NCI-H446 treated with DMSO at 0.1 percent for 48 hours (cell line): ENCODE measurements at regions not wholly inside any gene's neighbourhood (a gene's known extent, or its start where the extent isn't known, plus 50 kb on each side); places are given as distances from the start of the nearest gene placed in this dataset.
"Not testable (repeated sequence)": the region's sequence is repeated elsewhere in the genome, so short reads cannot be mapped to it uniquely, and the experiment has no call there.

ENCODE experiments used
- DNase-seq: peaks from one replicate; lab custom pipeline; 2025; lab: John Stamatoyannopoulos, UW

GRCh38 chrX:110965409-110966090 lies 130.4 kb upstream of the PAK3 start:
- DNase-seq: no peak

DNA sequence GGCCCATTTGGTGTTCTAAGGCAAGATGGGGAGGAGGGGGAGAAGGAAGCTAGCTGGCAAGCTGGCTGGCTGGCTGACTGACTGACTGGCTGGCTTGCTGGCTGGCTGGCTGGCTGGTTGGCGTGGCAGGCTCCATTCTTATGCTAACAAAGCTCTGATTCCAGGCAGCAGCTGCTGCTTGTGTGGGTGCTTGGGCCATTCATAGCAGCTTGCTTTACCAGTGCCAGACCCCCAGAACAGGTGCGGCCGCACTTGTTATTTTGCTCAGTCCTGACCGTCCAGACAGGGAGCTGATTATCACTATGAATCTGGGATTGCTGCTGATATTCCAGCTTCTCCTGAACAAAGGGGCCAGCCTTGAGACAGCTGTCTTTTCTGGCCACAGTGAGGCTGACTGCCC lies 131.2 kb upstream of the PAK3 start:
- no peak for DNase-seq

DNA sequence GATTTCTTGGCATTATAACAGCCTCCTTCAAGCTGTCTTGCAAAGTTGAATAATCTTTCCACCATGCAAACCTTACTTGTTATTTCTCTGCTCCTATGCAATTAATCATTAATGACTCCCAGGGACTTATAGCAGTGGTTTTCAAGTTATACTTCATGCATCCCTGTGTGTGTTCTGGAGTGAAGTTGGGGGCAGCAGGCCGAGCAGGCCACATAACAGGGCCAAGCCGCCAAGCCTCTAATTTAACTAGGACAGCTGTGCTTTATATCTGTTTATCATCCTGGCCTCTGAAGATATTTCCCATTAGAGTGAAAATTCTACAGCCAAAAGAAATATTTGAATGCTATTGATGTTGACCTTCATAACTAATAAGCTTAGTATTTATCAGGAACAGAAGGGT lies 133.5 kb upstream of the PAK3 start:
- DNase-seq: no peak

- no peak for DNase-seq
Measured at GRCh38 chrX:110955706-110956105, 140.3 kb upstream of the PAK3 start.

- DNase-seq: no peak
Measured at GRCh38 chrX:110954428-110955100, 141.4 kb upstream of the PAK3 start.

GRCh38 chrX:110951472-110952269 lies 144.3 kb upstream of the PAK3 start:
- no peak for DNase-seq

DNA sequence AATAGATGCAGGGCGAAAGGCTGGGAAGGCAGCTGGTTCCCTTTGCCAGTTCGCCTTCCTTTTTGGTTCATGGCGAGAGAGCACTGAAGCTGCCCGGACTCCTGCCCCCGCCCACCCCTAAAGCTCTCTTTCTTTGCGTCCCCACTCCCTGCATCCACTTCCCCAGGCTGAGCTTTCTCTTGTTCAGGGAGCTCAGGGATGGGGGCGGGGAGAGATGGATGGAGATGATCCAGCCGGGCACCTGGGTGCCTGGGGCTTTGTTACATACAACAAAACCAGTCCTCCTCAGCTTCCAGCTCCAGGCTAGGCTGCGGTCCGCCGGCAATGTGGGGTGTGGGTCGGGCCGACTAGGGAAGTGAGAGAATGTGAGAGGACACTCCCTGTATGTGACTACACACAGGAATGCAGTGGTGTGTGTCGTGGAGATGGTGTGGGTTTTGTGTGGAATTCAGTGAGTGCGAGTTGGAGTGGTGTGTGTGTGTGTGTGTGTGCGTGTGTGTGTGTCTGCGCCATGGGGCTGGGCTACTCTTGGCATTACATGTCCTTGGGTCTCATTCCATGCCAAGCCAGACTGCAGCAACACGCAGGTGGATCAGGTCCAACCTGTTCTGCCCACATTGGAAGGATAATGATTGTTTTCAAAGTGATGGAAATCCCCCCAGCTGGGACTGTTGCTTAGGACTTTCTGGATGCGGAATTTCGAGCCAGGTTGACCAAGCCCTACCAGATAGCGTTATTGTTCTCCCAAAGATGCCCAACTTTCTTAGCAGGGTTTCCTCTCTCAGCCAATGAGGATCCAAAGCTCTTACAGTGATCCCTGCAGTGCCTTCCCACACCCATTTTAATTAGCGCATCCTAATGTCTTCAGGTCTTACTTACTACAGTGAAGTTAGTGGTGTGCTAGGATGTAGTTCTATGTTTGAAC lies 149.4 kb upstream of the CHRDL1 start:
- DNase-seq: no peak

- no peak for DNase-seq
Measured at GRCh38 chrX:110944311-110944750, 148.7 kb upstream of the CHRDL1 start.

DNA sequence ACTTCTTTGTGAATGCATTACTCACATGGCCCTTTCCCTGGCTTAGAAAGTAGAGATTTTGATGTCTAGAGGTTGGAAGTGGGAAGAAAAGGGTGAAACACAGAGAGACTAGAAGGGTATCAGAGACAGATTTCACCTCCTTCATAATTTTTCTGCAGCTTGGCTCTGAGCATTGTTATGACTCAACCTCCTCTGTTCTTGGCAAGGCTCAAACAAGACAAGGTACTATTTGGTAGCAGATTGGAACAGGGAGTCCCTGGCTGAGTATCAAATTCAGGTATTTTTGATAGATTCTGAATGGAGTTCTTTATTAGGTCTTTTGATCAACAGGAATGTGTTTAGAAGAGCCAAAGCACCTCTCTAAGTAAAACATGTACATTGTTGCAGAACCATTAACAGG lies 146.3 kb upstream of the CHRDL1 start:
- no peak for DNase-seq

DNA sequence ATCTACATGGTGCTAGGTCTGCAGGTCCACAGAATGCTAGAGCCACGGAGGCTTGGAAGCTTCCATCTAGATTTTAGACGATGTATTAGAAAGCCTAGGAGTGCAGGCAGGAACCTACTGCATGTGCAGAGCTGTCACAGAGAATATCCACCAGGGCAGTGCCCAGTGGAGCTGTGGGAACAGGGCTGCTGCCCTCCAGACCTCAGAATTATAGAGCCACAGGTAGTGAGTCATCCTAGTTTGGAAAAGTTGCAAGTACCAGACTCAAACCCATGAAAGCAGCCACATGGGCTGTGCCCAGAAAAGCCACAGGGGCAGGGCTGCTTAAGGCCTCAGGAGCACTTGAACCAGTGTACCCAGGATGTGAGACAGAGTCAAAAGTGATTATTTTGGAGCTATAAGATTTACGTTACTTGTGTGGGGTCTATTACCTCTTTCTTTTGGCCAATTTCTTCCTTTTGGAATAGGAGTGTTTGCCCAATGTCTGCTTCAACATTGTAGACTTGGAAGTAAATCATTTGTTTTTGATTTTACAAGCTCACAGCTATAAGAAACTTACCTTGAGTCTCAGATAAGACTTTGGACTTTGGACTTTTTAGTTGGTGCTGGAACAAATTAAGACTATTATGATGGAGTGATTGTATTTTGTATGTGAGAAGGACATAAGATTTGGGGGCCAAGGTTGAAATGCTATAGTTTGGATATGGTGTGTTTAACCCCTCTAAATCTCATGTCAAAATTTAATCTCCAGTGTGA lies 143.5 kb upstream of the CHRDL1 start:
- no peak for DNase-seq

GRCh38 chrX:110924871-110925270 lies 129.3 kb upstream of the CHRDL1 start:
- DNase-seq: no peak

- no peak for DNase-seq
Measured at GRCh38 chrX:110920991-110921390, 125.4 kb upstream of the CHRDL1 start.

DNA sequence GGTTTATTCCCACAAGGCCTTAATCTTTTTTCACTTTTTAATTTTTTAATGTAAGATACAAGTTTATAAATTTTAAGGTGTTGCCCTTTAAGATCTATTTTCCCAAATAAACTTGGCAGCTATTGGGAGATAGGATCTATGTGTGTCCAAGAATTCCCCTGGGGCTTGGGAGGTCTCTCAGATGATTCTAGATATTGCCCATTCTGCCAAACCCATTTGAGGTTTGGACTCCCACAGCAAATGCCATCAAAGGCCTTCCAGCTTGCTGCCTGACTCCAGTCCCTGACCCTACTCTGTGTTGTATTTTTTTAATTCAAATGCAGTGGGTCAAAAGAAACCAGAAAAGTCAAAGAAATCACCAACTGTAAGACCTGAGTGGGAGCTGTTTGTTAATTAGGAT lies 120.0 kb upstream of the CHRDL1 start:
- DNase-seq: no peak

- no peak for DNase-seq
Measured at GRCh38 chrX:110915111-110915510, 119.5 kb upstream of the CHRDL1 start.

GRCh38 chrX:110914281-110914680 lies 118.7 kb upstream of the CHRDL1 start:
- DNase-seq: no peak

DNA sequence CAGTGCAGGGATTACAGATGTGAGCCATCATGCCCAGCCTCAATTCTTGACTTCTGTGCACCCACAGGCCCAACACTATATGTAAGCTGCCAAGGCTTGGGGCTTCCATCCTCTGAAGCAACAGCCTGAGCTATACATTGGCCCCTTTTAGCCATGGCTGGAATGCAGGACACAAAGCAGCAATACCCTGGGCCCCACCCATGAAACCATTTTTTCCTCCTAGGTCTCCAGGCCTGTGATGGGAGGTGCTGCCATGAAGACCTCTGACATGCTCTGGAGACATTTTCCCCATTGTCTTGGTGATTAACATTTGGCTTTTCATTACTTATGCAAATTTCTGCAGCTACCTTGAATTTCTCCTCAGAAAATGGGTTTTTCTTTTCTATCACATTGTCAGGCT lies 109.1 kb upstream of the CHRDL1 start:
- not testable (repeated sequence) for DNase-seq

GRCh38 chrX:110881971-110882370 lies 86.4 kb upstream of the CHRDL1 start:
- DNase-seq: no peak

- no peak for DNase-seq
Measured at GRCh38 chrX:110877326-110877725, 81.7 kb upstream of the CHRDL1 start.

DNA sequence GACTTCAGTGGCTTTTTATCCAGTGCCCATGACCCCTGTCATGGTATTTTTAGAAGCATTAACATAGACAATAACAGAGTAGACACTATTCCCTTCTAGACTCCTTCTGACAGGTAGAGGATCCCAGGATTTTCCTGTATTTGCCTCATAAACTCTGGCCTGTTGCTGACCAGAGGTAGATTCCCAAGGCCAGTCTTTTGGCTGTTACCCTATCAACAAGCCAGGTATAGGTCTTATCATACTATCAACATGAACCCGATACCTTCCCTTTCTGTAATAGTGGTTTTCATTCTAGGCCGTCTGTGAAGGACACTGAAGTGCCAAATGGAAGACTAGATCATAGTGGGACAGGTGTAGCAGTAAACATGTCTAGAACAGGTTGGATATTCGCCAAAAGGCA lies 76.2 kb upstream of the CHRDL1 start:
- no peak for DNase-seq

DNA sequence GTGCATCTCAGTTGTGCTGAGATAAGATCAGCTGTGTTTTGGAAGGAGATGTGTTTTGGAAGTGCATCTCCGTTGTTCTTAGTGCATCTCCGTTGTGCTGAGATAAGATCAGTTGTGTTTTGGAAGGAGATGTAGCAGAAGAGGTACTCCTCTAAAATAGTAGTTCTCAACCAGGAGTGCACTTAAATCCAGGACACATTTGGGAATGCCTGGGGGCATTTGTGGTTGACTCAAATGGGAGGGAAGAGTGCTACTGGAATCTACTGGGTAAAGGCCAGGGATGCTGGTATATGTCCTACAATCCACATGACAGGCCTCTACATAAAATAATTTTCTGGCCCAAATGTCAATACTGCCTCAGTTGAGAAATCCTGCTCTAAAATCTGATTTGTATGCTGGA lies 70.8 kb upstream of the CHRDL1 start:
- DNase-seq: no peak

GRCh38 chrX:110863883-110864282 lies 68.3 kb upstream of the CHRDL1 start:
- no peak for DNase-seq
